Esophagus squamous epithelium (tissue), 5 donors: ENCODE measurements at regions not wholly inside any gene's neighbourhood (a gene's known extent, or its start where the extent isn't known, plus 50 kb on each side); places are given as distances from the start of the nearest gene placed in this dataset.

ENCODE experiments used
- DNase-seq: peaks from one replicate; lab custom pipeline; 2025; lab: John Stamatoyannopoulos, UW
- H3K27ac ChIP-seq, 4 donors: fragments of 200-600 bp; sonication (generic); one replicate each; pipeline ENCODE4 v1.5.1; 2016 to 2019; ENCODE audit warnings: mild to moderate bottlenecking in 1 of 4
- H3K27me3 ChIP-seq, 4 donors: fragments of 200-600 bp; sonication (generic); 1 replicate in 3 of 4; 2 replicates in 1 of 4; pipeline versions ENCODE4 v1.5.1 to v1.6.0; 2017 to 2021; ENCODE audit warnings: antibody characterized with exemption in 1 of 4
- H3K36me3 ChIP-seq, 3 donors: fragments of 200-600 bp; sonication (generic); one replicate each; pipeline ENCODE4 v1.5.1; 2016 to 2019
- H3K4me1 ChIP-seq, 3 donors: fragments of 200-600 bp; sonication (generic); one replicate each; pipeline ENCODE4 v1.5.1; 2017 to 2019
- H3K4me3 ChIP-seq, 4 donors: fragments of 200-600 bp; sonication (generic); 1 replicate in 3 of 4; 2 replicates in 1 of 4; pipeline ENCODE4 v1.5.1; 2016 to 2019; ENCODE audit warnings: mild to moderate bottlenecking in 2 of 4, moderate library complexity in 1 of 4
- H3K9me3 ChIP-seq, 3 donors: fragments of 200-600 bp; sonication (generic); one replicate each; pipeline ENCODE4 v1.5.1; 2016 to 2019
- POLR2A ChIP-seq, 4 donors: fragments of 450-650 bp; IDR thresholded peaks; one replicate each; pipeline ENCODE4 v1.6.1; 2017; ENCODE audit warnings: antibody characterized with exemption in 4 of 4, mild to moderate bottlenecking in 4 of 4, moderate library complexity in 3 of 4
- WGBS, 2 donors: methylation state at CpG; one replicate each; pipeline ENCODE4 v1.1.5; 2018; 5-methylcytosine and 5-hydroxymethylcytosine counted together
- intact Hi-C: fragments of 100-400 bp; cut with DNase I; formaldehyde crosslinking; loops from one replicate; pipeline ENCODE4 v1.15.0; 2022
- TF ChIP-seq, protein P1 (sequence below), 6 experiments: fragments of 450-650 bp in 4 of 6; fragments of 200-600 bp in 2 of 6; sonication (generic) in 2 of 6; IDR thresholded peaks; one replicate each; pipeline ENCODE4 v1.5.1; 2016 to 2019; ENCODE audit warnings: antibody characterized with exemption in 6 of 6, mild to moderate bottlenecking in 4 of 6, moderate library complexity in 4 of 6
- donor health status: DM: yes; HTN: yes; CAD: no.

GRCh38 chr4:179116581-179116980 lies 1674.3 kb upstream of the AGA start:
- DNase-seq = no peak
- Histone ChIP-seq H3K9me3 (no peaks in the 10 kb centered on the region), H3K4me1 (no peaks in the 10 kb centered on the region), H3K27ac (no peak overlapping the region), H3K27me3 (no peaks in the 10 kb centered on the region), H3K36me3 (no peaks in the 10 kb centered on the region), H3K4me3 (no peak overlapping the region)
- 25 to 38% methylated on average over 2 of the region's 2 CpGs for WGBS, 2 donors
- TF ChIP-seq, protein P1, sequence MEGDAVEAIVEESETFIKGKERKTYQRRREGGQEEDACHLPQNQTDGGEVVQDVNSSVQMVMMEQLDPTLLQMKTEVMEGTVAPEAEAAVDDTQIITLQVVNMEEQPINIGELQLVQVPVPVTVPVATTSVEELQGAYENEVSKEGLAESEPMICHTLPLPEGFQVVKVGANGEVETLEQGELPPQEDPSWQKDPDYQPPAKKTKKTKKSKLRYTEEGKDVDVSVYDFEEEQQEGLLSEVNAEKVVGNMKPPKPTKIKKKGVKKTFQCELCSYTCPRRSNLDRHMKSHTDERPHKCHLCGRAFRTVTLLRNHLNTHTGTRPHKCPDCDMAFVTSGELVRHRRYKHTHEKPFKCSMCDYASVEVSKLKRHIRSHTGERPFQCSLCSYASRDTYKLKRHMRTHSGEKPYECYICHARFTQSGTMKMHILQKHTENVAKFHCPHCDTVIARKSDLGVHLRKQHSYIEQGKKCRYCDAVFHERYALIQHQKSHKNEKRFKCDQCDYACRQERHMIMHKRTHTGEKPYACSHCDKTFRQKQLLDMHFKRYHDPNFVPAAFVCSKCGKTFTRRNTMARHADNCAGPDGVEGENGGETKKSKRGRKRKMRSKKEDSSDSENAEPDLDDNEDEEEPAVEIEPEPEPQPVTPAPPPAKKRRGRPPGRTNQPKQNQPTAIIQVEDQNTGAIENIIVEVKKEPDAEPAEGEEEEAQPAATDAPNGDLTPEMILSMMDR (IDR thresholded peaks at IDR 0.05) = no peak
- TF ChIP-seq POLR2A (IDR thresholded peaks at IDR 0.05) = no peak
- intact Hi-C loops = no loop called here

GRCh38 chr4:179123084-179123483 lies 1680.8 kb upstream of the AGA start:
- Histone ChIP-seq H3K9me3 (no peaks in the 10 kb centered on the region), H3K4me1 (no peaks in the 10 kb centered on the region), H3K27me3 (no peaks in the 10 kb centered on the region), H3K36me3 (no peaks in the 10 kb centered on the region), H3K4me3 (no peak overlapping the region), H3K27ac (no peak overlapping the region)
- no peak for DNase-seq
- intact Hi-C loops = no loop called here
- TF ChIP-seq, protein P1 (IDR thresholded peaks at IDR 0.05) = no peak
- no peak for TF ChIP-seq POLR2A (IDR thresholded peaks at IDR 0.05)
- 90 to 97% methylated on average over 2 of the region's 2 CpGs for WGBS, 2 donors

DNA sequence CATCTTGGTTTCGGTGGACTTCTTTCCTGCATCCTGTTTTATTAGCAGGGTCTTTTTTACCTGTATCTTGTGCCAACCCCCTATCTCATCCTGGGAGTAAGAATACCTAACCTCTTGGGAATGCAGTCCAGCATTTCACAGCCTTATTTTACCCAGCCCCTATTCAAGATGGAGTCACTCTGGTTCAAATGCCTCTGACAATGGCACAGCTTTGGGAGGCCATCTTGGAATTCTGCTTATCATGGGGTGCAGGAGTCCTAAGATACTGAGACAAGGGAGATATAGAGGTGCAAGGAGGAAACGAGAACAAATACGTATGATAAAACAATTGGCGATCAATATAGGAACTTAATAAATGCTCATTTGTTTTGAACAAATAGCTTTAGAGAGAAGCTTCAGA lies 1682.2 kb upstream of the AGA start:
- 86 to 87% methylated on average over 4 of the region's 4 CpGs for WGBS, 2 donors
- Histone ChIP-seq H3K4me3 (no peak overlapping the region), H3K9me3 (no peaks in the 10 kb centered on the region), H3K36me3 (no peaks in the 10 kb centered on the region), H3K4me1 (no peaks in the 10 kb centered on the region), H3K27ac (no peak overlapping the region), H3K27me3 (no peaks in the 10 kb centered on the region)
- no peak for DNase-seq
- intact Hi-C loops = no loop called here
- TF ChIP-seq, protein P1 (IDR thresholded peaks at IDR 0.05) = no peak
- TF ChIP-seq POLR2A (IDR thresholded peaks at IDR 0.05) = no peak

GRCh38 chr4:179124957-179125356 lies 1682.7 kb upstream of the AGA start:
- no peaks in the 10 kb centered on the region for H3K9me3 ChIP-seq
- WGBS, 2 donors = 43 to 57% methylated on average over 1 of the region's 1 CpG
- TF ChIP-seq POLR2A (IDR thresholded peaks at IDR 0.05) = no peak
- intact Hi-C loops = no loop called here
- no peaks in the 10 kb centered on the region for H3K36me3 ChIP-seq
- H3K27me3 ChIP-seq = no peaks in the 10 kb centered on the region
- no peak overlapping the region for H3K27ac ChIP-seq
- DNase-seq = no peak
- no peaks in the 10 kb centered on the region for H3K4me1 ChIP-seq
- H3K4me3 ChIP-seq = no peak overlapping the region

DNA sequence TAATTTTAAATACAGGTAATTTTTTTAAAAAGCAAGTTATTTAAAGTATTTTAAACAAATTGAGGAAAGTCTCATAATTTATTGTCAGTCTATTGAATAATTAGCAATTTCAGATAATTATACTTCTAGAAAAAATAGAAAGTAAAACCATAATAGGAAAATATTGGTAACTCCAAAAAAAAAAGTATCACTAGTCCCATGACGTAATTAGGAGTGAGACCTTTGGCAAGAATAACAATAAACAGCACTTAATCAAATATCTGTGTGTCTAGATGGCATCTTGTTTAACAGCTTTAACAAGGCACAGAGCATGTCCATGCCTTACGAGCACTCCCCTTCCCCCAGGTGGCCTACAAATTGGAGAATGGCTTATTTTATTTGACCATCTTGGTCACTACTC lies 1683.6 kb upstream of the AGA start:
- H3K27me3 ChIP-seq = no peaks in the 10 kb centered on the region
- no peak overlapping the region for H3K27ac ChIP-seq
- intact Hi-C loops = no loop called here
- H3K36me3 ChIP-seq = no peaks in the 10 kb centered on the region
- whole genome bisulfite sequencing, 2 donors = 39 to 43% methylated on average over 2 of the region's 2 CpGs
- H3K4me1 ChIP-seq = no peaks in the 10 kb centered on the region
- H3K9me3 ChIP-seq = no peaks in the 10 kb centered on the region
- DNase-seq = no peak
- no peak for TF ChIP-seq POLR2A (IDR thresholded peaks at IDR 0.05)
- TF ChIP-seq, protein P1 (IDR thresholded peaks at IDR 0.05) = no peak
- no peak overlapping the region for H3K4me3 ChIP-seq

DNA sequence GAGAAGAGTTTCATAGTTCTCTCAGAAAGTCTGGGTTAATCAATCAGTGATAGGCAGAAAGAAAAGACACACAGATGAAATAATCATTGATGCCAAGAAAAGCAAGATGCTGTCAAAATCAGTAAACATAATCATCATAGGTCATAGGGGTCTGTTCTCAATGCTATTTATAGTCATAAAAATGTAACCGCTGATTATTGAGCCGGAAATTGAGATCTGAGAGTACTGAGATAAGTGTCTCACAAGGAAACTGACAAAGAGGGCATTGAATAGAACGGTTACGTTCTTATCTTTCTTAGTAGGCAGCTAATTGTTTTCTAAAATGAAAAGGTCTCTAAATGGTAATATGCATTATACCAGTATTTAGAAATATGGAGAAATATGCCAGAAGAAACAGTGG lies 1686.1 kb upstream of the AGA start:
- intact Hi-C loops = no loop called here
- 56 to 57% methylated on average over 4 of the region's 4 CpGs for WGBS, 2 donors
- TF ChIP-seq POLR2A (IDR thresholded peaks at IDR 0.05) = no peak
- TF ChIP-seq, protein P1 (IDR thresholded peaks at IDR 0.05) = no peak

More for the DNA sequence above, 1686.1 kb upstream of the AGA start:
- H3K4me3 ChIP-seq = no peak overlapping the region
- no peaks in the 10 kb centered on the region for H3K4me1 ChIP-seq
- no peaks in the 10 kb centered on the region for H3K36me3 ChIP-seq
- no peaks in the 10 kb centered on the region for H3K27me3 ChIP-seq
- DNase-seq = no peak
- no peak overlapping the region for H3K27ac ChIP-seq
- no peaks in the 10 kb centered on the region for H3K9me3 ChIP-seq
